Peyer's patch (tissue), 4 donors: ENCODE measurements at regions not wholly inside any gene's neighbourhood (a gene's known extent, or its start where the extent isn't known, plus 50 kb on each side); places are given as distances from the start of the nearest gene placed in this dataset.

ENCODE experiments used
- CTCF ChIP-seq, 6 experiments: fragments of 450-650 bp in 4 of 6; fragments of 200-600 bp in 2 of 6; sonication (generic) in 1 of 6; IDR thresholded peaks; one replicate each; pipeline ENCODE4 v1.5.1; 2017 to 2019; ENCODE audit warnings: antibody characterized with exemption in 6 of 6, mild to moderate bottlenecking in 3 of 6, moderate library complexity in 1 of 6
- POLR2A ChIP-seq, 2 donors: fragments of 450-650 bp; IDR thresholded peaks; one replicate each; pipeline ENCODE4 v1.5.1; 2017; ENCODE audit warnings: antibody characterized with exemption in 2 of 2, mild to moderate bottlenecking in 2 of 2, moderate library complexity in 2 of 2

- no peak for TF ChIP-seq CTCF (IDR thresholded peaks at IDR 0.05)
- no peak for TF ChIP-seq POLR2A (IDR thresholded peaks at IDR 0.05)
Measured at GRCh38 chrX:3526071-3526470, 179.6 kb upstream of the MXRA5 start.
